Activated CD4-positive, CD25-positive, alpha-beta regulatory T cell treated with anti-CD3 and anti-CD28 coated beads, Interleukin-2, amount 50 U/mL, for 24 hours (primary cell): ENCODE measurements at regions not wholly inside any gene's neighbourhood (a gene's known extent, or its start where the extent isn't known, plus 50 kb on each side); places are given as distances from the start of the nearest gene placed in this dataset.
"Not testable (repeated sequence)": the region's sequence is repeated elsewhere in the genome, so short reads cannot be mapped to it uniquely, and the experiment has no call there.

Experiments
- ATAC-seq, 2 donors: fragments of 150-1000 bp; cut with Tn5 transposase; one replicate each; pipeline ENCODE4 v1.10.0; 2021; ENCODE audit warnings: mild to moderate bottlenecking in 1 of 2, moderate library complexity in 1 of 2

- not testable (repeated sequence) for ATAC-seq
Measured at GRCh38 chrX:1053600-1053999, 158.8 kb downstream of the CRLF2 start.

- ATAC-seq, result no peak
Measured at GRCh38 chrX:1053072-1053471, 159.4 kb downstream of the CRLF2 start.

DNA sequence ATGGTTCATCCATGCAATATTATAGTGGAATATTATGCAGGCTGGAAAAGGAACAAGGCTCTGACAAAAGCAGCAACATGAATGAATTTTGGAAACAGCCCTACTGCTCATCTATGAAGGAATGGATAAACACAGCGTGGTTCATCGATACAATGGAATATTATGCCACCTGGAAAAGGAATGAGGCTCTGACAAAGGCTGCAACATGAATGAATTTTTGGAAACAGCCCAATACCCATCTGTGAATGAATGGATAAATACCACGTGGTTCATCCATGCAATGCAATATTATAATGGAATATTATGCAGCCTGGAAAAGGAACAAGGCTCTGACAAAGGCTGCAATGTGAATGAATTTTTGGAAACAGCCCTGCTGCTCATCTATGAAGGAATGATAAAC, 160.4 kb downstream of the CRLF2 start:
- ATAC-seq, result no peak

GRCh38 chrX:1051421-1051820, 161.0 kb downstream of the CRLF2 start:
- no peak for ATAC-seq

- ATAC-seq, result no peak
Measured at GRCh38 chrX:1045680-1046314, 166.7 kb downstream of the CRLF2 start.

- ATAC-seq, result no peak
Measured at GRCh38 chrX:1041091-1041490, 171.4 kb downstream of the CRLF2 start.

GRCh38 chrX:1035931-1036330, 176.5 kb downstream of the CRLF2 start:
- not testable (repeated sequence) for ATAC-seq

- ATAC-seq, result no peak
Measured at GRCh38 chrX:1035206-1035605, 177.2 kb downstream of the CRLF2 start.

- ATAC-seq, result no peak
Measured at GRCh38 chrX:1034717-1035116, 177.7 kb downstream of the CRLF2 start.

DNA sequence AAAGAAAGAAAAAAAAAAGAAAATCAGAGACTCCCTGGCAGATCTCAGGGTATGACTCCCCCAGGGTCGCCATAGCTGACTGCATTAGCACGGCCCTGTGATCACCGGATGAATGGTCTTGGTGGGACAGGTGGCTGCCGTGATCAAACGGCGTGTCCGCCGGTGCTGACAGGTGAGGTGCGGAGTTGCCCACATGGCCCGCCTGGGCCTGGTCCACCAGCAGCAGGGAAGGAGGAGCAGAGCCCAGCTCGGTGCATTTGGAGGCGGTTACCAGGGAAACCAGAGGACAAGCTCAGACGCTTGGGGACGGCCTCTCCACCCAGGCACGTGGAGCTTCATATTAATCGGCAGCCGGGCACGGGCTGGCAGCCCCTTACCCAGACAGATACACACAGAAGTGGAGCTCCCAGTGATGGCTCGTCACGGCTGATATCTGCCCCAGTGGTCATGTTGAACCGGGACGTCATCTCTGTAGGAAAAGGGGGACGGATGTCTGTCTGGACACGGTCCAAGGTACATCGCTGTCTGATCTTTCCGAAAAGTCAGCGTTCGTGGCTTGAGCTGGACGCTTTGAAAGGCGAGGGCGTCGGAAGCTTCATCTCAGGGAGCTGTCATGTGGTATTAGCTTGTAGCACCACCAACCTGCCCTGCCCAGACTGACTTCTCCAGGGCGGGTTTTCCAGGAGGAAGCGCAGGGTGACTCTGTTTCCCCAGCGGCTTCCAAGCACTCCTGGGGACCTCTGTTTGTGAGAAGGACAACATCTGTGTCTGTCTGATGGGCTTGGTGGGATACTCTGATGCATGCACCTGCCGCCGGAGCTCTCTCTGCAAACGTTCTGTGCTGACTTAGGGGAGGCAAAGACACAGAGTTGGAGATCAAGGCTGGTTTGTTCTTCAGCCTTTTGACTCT, 180.7 kb downstream of the CRLF2 start:
- no peak for ATAC-seq

DNA sequence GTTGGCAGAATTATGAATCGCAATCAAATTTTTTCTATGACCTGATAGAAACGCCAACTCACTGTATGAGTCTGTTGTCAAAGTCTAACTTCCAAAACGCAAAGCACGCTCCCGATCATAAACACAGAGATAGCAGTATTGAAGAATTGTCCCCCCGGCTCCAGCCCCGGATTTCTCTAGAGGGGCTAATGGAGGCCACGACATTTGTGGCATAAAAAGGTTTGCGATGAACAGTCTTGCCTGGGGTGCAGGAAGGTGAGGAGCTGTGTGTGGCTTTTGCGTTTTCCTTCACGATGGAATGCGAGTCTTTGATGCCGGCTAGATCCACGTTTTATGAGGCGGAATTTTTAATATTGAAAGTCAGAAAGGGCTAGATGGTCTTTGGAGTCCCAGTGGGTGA, 183.0 kb downstream of the CRLF2 start:
- no peak for ATAC-seq

DNA sequence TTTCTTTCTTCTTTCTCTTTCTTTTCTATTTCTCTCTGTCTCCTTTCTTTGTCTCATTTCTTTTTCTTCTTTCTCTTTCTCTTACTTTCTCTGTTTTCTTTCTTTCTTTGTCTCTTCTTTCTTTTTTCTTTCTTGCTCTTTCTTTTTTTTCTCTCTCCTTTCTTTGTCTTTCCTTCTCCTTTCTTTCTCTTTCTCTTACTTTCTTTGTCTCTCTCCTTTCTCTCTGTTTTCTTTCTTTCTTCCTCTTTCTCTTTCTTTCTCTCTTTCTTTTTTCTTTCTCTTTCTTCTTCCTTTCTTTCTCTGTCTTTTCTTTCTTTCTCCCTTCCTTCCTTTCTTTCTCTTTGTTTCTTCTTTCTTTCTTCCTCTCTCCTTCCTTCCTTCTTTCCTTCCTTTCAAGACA, 184.8 kb downstream of the CRLF2 start:
- ATAC-seq, result no peak

DNA sequence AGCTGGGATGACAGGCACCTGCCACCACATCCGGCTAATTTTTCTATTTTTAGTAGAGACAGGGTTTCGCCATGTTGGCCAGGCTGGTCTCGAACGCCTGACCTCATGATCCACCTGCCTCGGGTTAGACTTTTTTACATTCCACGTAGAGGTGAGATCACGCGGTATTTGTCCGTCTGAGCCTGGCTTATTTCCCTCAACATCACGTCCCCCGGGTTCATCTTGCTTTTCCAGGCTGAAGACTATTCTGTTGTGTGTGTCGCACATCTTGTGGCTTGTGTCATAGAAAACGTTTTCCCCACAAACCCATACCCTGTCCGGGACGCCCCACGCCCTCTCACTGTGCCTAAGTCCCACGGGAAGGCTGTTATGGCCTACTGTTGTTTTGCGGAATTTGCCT, 185.3 kb downstream of the CRLF2 start:
- no peak for ATAC-seq

- no peak for ATAC-seq
Measured at GRCh38 chrX:1026263-1027015, 186.0 kb downstream of the CRLF2 start.

DNA sequence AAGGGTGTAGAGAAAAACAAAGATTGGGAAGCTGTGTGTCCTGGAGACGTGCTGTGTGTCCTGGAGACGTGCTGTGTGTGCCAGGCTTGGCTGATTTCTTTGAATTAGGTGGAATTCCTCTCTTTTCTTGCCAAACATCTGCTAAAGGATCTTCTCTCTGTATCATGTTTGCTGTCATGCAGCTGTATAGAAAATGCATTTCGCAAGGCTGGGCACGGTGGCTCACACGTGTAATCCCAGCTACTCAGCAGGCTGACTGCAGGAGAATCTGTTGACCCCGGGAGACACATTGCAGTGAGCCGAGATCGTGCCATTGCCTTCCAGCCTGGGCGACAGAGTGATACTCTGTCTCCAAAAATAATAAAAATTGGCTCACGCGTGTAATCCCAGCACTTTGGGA, 187.0 kb downstream of the CRLF2 start:
- ATAC-seq, result no peak

GRCh38 chrX:1023676-1024075, 188.8 kb downstream of the CRLF2 start:
- ATAC-seq, result no peak

GRCh38 chrX:1021314-1021993, 191.0 kb downstream of the CRLF2 start:
- ATAC-seq, result not testable (repeated sequence)

DNA sequence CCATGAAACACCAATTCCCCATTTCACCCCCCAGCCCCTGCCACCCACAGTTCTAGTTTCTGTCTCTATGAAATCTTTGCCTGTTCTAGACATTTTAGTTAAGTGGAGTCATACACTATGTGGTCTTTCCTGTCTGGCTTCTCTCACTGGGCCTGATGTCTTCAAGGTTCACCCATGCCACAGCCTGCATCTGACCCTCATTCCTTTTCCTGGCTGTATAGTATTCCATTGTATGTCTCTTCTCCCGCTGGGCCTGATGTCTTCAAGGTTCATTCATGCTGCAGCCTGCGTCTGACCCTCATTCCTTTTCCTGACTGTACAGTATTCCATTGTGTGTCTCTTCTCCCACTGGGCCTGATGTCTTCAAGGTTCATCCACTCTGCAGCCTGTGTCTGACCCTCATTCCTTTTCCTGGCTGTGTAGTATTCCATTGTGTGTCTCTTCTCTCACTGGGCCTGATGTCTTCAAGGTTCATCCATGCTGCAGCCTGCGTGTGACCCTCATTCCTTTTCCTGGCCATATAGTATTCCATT, 191.7 kb downstream of the CRLF2 start:
- ATAC-seq, result no peak

DNA sequence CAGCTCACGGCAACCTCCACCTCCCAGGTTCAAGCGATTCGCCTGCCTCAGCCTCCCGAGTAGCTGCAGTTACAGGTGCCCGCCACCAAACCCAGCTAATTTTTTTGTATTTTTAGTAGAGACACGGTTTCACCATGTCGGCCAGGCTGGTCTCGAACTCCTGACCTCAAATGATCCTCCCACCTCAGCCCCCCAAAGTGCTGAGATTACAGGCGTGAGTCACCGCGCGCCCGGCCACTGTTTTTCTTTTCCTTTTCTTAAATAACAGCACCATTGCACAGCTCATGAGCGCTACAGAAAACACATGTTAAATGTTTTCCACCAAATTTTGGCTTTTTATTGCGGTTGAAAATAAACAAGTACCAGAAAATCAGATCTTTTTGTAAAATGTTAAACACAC, 195.5 kb downstream of the CRLF2 start:
- ATAC-seq, result not testable (repeated sequence)

- ATAC-seq, result not testable (repeated sequence)
Measured at GRCh38 chrX:1016281-1016680, 196.2 kb downstream of the CRLF2 start.

- no peak for ATAC-seq
Measured at GRCh38 chrX:1012678-1013300, 199.7 kb downstream of the CRLF2 start.

GRCh38 chrX:1011691-1012283, 200.7 kb downstream of the CRLF2 start:
- ATAC-seq, result no peak
